Activated naive CD4-positive, alpha-beta T cell treated with Interleukin-2 at 50 U/mL for 16 hours (primary cell): ENCODE measurements at regions not wholly inside any gene's neighbourhood (a gene's known extent, or its start where the extent isn't known, plus 50 kb on each side); places are given as distances from the start of the nearest gene placed in this dataset.

Source experiments
- DNase-seq: peaks from one replicate; pipeline ENCODE4 v3.0.0-alpha.2; 2020

DNA sequence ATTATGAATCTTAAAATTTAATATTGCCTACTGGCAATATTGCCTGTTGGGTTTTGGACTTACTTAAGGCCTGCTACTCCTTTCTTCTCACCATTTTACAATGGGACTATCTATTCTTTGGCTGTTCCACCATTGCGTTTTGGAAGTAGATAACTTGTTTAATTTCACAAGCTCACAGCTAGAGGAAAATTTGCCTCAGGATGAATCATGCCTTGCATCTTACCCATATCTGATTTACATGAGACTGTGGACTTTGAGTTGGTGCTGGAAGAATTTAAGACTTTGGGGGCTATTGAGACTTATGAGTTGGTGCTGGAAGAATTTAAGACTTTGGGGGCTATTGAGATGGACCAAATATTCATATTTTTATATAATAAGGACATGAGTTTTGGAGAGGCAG is 662.6 kb downstream of the METTL15 start:
- DNase-seq, result no peak

DNA sequence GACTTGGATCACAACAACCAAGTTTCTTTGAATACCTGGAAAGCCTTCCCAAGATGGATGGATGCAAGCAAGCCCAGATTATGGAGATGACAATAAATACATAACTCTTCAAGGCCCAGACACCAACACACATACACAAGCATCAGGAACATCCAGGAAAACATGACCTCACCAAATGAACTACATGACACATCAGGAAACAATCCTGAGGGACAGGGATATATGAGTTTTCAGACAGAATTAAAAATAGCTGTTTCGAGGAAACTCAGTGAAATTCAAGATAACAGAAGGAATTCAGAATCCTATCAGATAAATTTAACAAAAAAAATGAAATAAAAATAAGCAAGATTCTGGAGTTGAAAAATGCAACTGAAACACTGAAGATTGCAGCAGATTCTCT is 659.4 kb downstream of the METTL15 start:
- DNase-seq, result no peak

- no peak for DNase-seq
Observed at GRCh38 chr11:28763876-28764275, 655.7 kb downstream of the METTL15 start.

- no peak for DNase-seq
Observed at GRCh38 chr11:28763151-28763550, 655.0 kb downstream of the METTL15 start.

DNA sequence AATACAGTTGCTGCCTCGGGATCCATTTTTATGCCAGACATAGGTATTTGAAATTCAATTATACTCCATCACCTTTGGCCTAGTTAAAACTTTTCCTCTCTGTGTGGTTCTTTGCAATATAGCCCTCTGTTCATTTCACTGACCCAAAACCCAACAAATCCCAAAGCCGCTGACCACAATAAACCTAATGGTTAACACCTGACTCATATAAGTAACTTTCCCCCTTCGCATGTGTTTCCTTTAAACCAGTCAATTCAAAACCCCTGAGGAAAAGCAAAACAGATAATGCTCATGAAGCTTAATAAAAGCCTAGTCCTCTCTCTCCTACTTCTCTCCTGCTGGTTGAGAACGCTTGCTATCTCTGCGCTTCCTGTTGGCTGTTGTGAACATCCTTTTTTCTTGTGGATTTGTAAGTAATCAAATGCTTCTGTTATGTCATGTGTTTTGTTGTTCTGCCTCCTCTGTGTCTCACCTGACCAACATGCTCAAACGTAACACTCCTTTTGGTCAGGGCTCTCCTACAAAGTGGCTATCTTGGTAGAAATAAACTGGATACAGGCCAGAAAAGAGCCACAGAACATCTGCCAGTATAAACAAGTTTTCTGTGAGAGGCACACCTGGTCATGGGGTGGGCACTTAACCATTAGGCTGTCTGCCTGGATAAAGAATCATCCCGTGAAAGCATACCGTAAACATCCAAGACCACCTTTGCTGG is 652.6 kb downstream of the METTL15 start:
- no peak for DNase-seq

DNA sequence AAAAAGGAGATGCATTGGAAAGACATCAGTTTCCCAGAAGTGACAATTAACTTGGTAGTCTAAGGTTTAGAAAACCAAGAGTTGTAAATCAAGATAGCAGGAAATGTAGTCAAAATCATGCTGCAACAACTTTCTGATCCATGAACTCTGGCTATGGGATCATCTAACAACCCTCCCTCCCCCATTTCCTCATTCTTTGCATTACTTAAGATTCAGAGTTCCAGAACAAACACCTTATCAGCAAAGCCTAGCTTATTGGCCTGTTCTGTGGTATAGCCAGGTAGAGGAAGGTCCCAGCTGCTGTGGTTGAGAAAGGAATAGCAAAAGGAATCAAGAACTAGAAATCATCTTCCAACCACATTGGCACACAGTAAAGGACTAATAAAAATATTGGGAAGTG is 651.1 kb downstream of the METTL15 start:
- no peak for DNase-seq

GRCh38 chr11:28757725-28758515 is 649.7 kb downstream of the METTL15 start:
- no peak for DNase-seq

GRCh38 chr11:28756977-28757376 is 648.8 kb downstream of the METTL15 start:
- no peak for DNase-seq

DNA sequence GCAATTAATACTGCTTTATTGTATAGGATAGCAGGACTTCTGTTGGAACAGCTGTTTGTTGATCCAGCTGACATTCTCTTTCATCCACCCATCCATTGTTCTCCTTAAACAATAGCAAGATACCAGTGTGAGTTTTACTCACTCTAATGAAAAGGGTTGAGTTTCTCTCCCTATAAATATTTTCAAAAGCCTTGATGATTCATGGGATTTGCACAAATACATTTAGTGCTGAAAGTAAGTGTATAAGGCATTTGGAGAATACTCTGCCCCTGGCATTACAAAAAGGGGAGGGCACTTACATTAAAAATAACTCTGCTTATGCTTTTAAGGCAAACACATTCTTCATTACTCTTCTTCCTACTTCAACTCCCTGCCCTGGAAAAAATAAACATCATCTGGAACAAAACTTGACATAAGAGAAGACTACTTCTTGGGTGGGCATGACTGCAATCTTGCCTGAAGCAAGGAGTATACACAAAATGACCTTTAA is 634.9 kb downstream of the METTL15 start:
- no peak for DNase-seq

GRCh38 chr11:28739489-28740280 is 631.5 kb downstream of the METTL15 start:
- no peak for DNase-seq

GRCh38 chr11:28738549-28738948 is 630.4 kb downstream of the METTL15 start:
- no peak for DNase-seq

DNA sequence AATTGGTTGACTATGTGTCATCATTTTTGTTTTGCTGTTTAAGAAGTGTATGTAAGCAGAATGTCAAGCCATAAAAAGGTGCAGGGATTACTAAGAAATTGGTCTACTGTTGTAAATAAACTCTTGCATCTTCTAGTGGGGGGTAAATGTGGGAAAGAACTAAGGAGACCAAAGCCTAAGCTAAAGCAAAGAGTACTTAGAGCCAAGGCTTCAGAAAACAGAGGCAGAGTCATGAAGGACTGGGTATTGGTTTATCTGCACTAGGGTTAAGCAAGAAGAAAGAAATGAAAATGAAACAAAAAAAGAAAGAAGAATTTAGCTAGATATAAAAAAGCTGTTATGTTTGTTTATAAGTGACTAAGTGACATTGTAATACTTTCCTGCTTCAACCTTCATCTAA is 628.1 kb downstream of the METTL15 start:
- no peak for DNase-seq

- DNase-seq, result no peak
Observed at GRCh38 chr11:28735511-28735910, 627.3 kb downstream of the METTL15 start.

DNA sequence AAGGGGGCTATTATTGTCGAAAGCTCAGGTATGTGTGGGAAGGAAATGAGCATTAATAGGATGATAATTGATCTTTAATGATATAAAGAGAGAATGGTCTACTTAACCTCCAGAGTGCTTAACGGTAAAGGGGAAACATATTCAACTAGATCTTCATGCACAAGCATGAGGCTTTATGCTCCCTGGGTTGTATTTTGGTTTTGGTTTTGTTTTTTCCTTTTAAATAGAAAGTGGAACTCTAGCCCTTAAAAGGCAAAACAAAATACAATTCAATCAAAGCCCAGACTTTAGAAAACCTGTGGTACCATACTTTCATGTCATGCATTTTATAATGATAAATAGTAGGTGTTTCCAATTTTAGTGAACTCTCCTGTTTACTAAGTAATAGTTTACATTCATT is 622.7 kb downstream of the METTL15 start:
- DNase-seq, result no peak

DNA sequence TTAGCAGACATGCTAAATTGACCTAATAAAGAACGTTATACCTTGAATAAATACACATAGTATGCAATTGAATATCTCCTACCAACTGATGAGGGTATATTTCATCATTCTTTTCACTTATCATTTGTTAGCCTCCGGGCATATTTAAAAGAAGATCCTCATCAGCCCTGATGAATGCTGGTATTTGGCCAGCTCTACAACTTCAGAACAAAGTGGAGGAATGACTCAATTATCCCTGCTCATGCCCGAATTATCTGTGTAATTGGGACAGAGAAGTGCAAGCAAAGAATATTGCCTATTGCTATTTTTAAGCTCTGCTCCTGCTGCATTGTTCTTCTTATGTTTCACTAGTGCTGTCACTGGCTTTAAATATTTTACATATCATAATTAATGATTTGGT is 622.1 kb downstream of the METTL15 start:
- no peak for DNase-seq

GRCh38 chr11:28729339-28729738 is 621.2 kb downstream of the METTL15 start:
- DNase-seq, result no peak

- no peak for DNase-seq
Observed at GRCh38 chr11:28728666-28729065, 620.5 kb downstream of the METTL15 start.

GRCh38 chr11:28727254-28727653 is 619.1 kb downstream of the METTL15 start:
- DNase-seq, result no peak

DNA sequence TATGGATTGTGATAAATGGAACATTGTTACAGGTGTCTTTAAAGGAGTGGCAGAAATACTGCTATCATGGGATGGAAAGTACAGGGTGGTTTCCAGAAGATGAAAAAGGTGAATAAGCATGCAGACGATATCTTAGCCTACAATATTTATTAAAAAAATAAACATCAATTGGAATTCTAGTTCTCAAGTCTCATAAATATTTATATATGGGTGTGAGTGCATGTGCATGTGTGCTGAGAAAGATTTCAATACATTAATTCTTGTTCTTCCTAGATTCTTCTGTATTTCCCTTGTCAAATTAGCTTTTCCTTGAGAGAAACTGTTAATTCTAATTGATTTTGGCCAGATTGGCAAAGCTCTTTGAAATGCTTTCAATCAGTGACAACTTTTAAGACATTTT is 618.2 kb downstream of the METTL15 start:
- no peak for DNase-seq

DNA sequence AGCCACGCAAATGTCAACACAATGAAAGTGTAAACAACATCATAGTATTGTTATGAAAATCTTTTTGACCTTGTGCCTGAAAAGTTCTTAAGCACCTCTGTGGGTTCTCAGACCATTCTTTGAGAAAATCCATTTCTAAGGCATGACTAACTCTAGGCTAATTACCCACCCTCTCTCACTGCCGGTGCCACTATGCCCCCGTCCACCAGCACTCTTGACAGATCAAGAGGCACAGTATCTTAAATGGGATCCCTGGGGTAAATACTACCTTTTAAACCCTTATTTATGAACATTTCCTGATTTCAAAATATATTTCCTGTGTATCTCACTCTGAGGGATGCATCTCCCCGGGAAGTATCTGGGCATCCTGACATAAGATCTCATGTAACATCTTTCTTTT is 607.5 kb downstream of the METTL15 start:
- no peak for DNase-seq

DNA sequence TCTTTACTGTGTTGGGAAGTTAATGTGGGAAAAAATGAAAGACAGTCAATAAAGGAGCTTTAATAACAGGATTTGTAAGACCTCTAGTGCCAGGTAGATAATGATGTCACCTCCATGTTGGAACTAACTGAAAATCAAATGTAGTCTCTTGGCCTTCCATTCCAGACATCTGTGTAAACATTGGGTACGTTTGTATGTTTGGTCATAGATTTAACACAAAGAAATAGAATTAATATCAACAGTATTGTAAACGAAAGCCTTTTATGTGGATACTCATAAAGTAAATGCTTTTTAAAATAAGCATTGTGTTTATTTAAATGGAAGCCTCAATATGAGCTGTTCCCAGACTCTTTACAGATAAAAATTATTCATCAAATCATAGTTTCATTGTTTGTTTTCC is 605.7 kb downstream of the METTL15 start:
- DNase-seq, result no peak

GRCh38 chr11:28708075-28708474 is 599.9 kb downstream of the METTL15 start:
- no peak for DNase-seq

GRCh38 chr11:28704801-28705200 is 596.6 kb downstream of the METTL15 start:
- DNase-seq, result no peak

GRCh38 chr11:28703371-28703770 is 595.2 kb downstream of the METTL15 start:
- DNase-seq, result no peak
